ENCODE measurements at regions not wholly inside any gene's neighbourhood (a gene's known extent, or its start where the extent isn't known, plus 50 kb on each side); places are given as distances from the start of the nearest gene placed in this dataset.
"Not testable (repeated sequence)": the region's sequence is repeated elsewhere in the genome, so short reads cannot be mapped to it uniquely, and the experiment has no call there.

GRCh38 chr5:50501491-50502228 is 60.6 kb upstream of the EMB start:
- H3K27me3 ChIP-seq (ENCODE audit: insufficient read depth, insufficient read length), result no peaks in the 10 kb centered on the region
- H3K36me3 ChIP-seq (ENCODE audit: insufficient read depth, insufficient read length, low read length), result no peaks in the 10 kb centered on the region
- no peak overlapping the region for H3K4me3 ChIP-seq (ENCODE audit: insufficient read length, low read depth)
- no peak for DNase-seq (ENCODE audit: low read depth, low spot score)
- no peak for TF ChIP-seq SUZ12 (IDR thresholded peaks at IDR 0.05; ENCODE audit: extremely low read depth, insufficient read depth, insufficient read length)
- TF ChIP-seq YY1 (IDR thresholded peaks at IDR 0.05; ENCODE audit: insufficient read depth, insufficient read length), result no peak
- no peak for TF ChIP-seq ZNF274 (IDR thresholded peaks at IDR 0.05; ENCODE audit: low read depth, low read length)
- no peak overlapping the region for H3K9ac ChIP-seq (ENCODE audit: insufficient read length, low read depth)
- H3K4me1 ChIP-seq (ENCODE audit: insufficient read depth, insufficient read length), result no peaks in the 10 kb centered on the region
- no peaks in the 10 kb centered on the region for H3K9me3 ChIP-seq (ENCODE audit: insufficient read depth, low read length)

GRCh38 chr5:50513028-50513457 is 72.0 kb upstream of the EMB start:
- not testable (repeated sequence) for H3K9me3 ChIP-seq (ENCODE audit: insufficient read depth, low read length); DNase-seq (ENCODE audit: low read depth, low spot score); H3K27me3 ChIP-seq (ENCODE audit: insufficient read depth, insufficient read length); H3K4me3 ChIP-seq (ENCODE audit: insufficient read length, low read depth); H3K9ac ChIP-seq (ENCODE audit: insufficient read length, low read depth); H3K36me3 ChIP-seq (ENCODE audit: insufficient read depth, insufficient read length, low read length); H3K4me1 ChIP-seq (ENCODE audit: insufficient read depth, insufficient read length)

GRCh38 chr5:50521060-50521459 is 80.0 kb upstream of the EMB start:
- not testable (repeated sequence) for DNase-seq (ENCODE audit: low read depth, low spot score); H3K4me3 ChIP-seq (ENCODE audit: insufficient read length, low read depth); H3K9ac ChIP-seq (ENCODE audit: insufficient read length, low read depth); H3K4me1 ChIP-seq (ENCODE audit: insufficient read depth, insufficient read length); H3K36me3 ChIP-seq (ENCODE audit: insufficient read depth, insufficient read length, low read length); H3K27me3 ChIP-seq (ENCODE audit: insufficient read depth, insufficient read length); H3K9me3 ChIP-seq (ENCODE audit: insufficient read depth, low read length)

- H3K9me3 ChIP-seq (ENCODE audit: insufficient read depth, low read length); H3K36me3 ChIP-seq (ENCODE audit: insufficient read depth, insufficient read length, low read length); H3K27me3 ChIP-seq (ENCODE audit: insufficient read depth, insufficient read length); H3K9ac ChIP-seq (ENCODE audit: insufficient read length, low read depth); H3K4me1 ChIP-seq (ENCODE audit: insufficient read depth, insufficient read length); DNase-seq (ENCODE audit: low read depth, low spot score); H3K4me3 ChIP-seq (ENCODE audit: insufficient read length, low read depth): not testable (repeated sequence)
These were observed 86.5 kb upstream of the EMB start for GRCh38 chr5:50527514-50528060.

- DNase-seq (ENCODE audit: low read depth, low spot score), result no peak
- no peaks in the 10 kb centered on the region for H3K9me3 ChIP-seq (ENCODE audit: insufficient read depth, low read length)
- H3K27me3 ChIP-seq (ENCODE audit: insufficient read depth, insufficient read length), result no peaks in the 10 kb centered on the region
- no peaks in the 10 kb centered on the region for H3K4me1 ChIP-seq (ENCODE audit: insufficient read depth, insufficient read length)
- H3K4me3 ChIP-seq (ENCODE audit: insufficient read length, low read depth), result no peak overlapping the region
- TF ChIP-seq SUZ12 (IDR thresholded peaks at IDR 0.05; ENCODE audit: extremely low read depth, insufficient read depth, insufficient read length) (no peak), ZNF274 (IDR thresholded peaks at IDR 0.05; ENCODE audit: low read depth, low read length) (no peak), YY1 (IDR thresholded peaks at IDR 0.05; ENCODE audit: insufficient read depth, insufficient read length) (no peak)
- no peak overlapping the region for H3K9ac ChIP-seq (ENCODE audit: insufficient read length, low read depth)
- H3K36me3 ChIP-seq (ENCODE audit: insufficient read depth, insufficient read length, low read length), result no peaks in the 10 kb centered on the region
These were observed 94.3 kb upstream of the EMB start for GRCh38 chr5:50535393-50535792.

- not testable (repeated sequence) for DNase-seq (ENCODE audit: low read depth, low spot score); H3K9ac ChIP-seq (ENCODE audit: insufficient read length, low read depth); H3K27me3 ChIP-seq (ENCODE audit: insufficient read depth, insufficient read length); H3K9me3 ChIP-seq (ENCODE audit: insufficient read depth, low read length); H3K4me3 ChIP-seq (ENCODE audit: insufficient read length, low read depth); H3K36me3 ChIP-seq (ENCODE audit: insufficient read depth, insufficient read length, low read length); H3K4me1 ChIP-seq (ENCODE audit: insufficient read depth, insufficient read length)
These were observed 96.4 kb upstream of the EMB start for GRCh38 chr5:50537534-50537933.

GRCh38 chr5:50547303-50547702 is 106.2 kb upstream of the EMB start:
- no peak overlapping the region for H3K4me3 ChIP-seq (ENCODE audit: insufficient read length, low read depth)

GRCh38 chr5:50550267-50550666 is 109.2 kb upstream of the EMB start:
- H3K9me3 ChIP-seq (ENCODE audit: insufficient read depth, low read length), result no peaks in the 10 kb centered on the region
- TF ChIP-seq YY1 (IDR thresholded peaks at IDR 0.05; ENCODE audit: insufficient read depth, insufficient read length) (no peak), ZNF274 (IDR thresholded peaks at IDR 0.05; ENCODE audit: low read depth, low read length) (no peak), SUZ12 (IDR thresholded peaks at IDR 0.05; ENCODE audit: extremely low read depth, insufficient read depth, insufficient read length) (no peak)

More at GRCh38 chr5:50547303-50547702, 106.2 kb upstream of the EMB start:
- no peaks in the 10 kb centered on the region for H3K36me3 ChIP-seq (ENCODE audit: insufficient read depth, insufficient read length, low read length)
- TF ChIP-seq YY1 (IDR thresholded peaks at IDR 0.05; ENCODE audit: insufficient read depth, insufficient read length) (no peak), ZNF274 (IDR thresholded peaks at IDR 0.05; ENCODE audit: low read depth, low read length) (no peak), SUZ12 (IDR thresholded peaks at IDR 0.05; ENCODE audit: extremely low read depth, insufficient read depth, insufficient read length) (no peak)
- no peak overlapping the region for H3K9ac ChIP-seq (ENCODE audit: insufficient read length, low read depth)
- no peaks in the 10 kb centered on the region for H3K9me3 ChIP-seq (ENCODE audit: insufficient read depth, low read length)
- DNase-seq (ENCODE audit: low read depth, low spot score), result no peak
- H3K27me3 ChIP-seq (ENCODE audit: insufficient read depth, insufficient read length), result no peaks in the 10 kb centered on the region
- peaks cover 3% of the 10 kb centered on the region for H3K4me1 ChIP-seq (ENCODE audit: insufficient read depth, insufficient read length)

More at GRCh38 chr5:50550267-50550666, 109.2 kb upstream of the EMB start:
- peaks cover 3% of the 10 kb centered on the region for H3K4me1 ChIP-seq (ENCODE audit: insufficient read depth, insufficient read length)
- H3K36me3 ChIP-seq (ENCODE audit: insufficient read depth, insufficient read length, low read length), result no peaks in the 10 kb centered on the region
- H3K27me3 ChIP-seq (ENCODE audit: insufficient read depth, insufficient read length), result no peaks in the 10 kb centered on the region
- H3K4me3 ChIP-seq (ENCODE audit: insufficient read length, low read depth), result no peak overlapping the region
- no peak overlapping the region for H3K9ac ChIP-seq (ENCODE audit: insufficient read length, low read depth)
- DNase-seq (ENCODE audit: low read depth, low spot score), result peak; percentile 32

All from NT2/D1 (cell line).